ENCODE measurements at regions not wholly inside any gene's neighbourhood (a gene's known extent, or its start where the extent isn't known, plus 50 kb on each side); places are given as distances from the start of the nearest gene placed in this dataset.

- Histone ChIP-seq H3K9me3 (ENCODE audit: control insufficient read depth in 4 of 4, low read length in 3 of 4) (no peaks in the 10 kb centered on the region), H3K4me3 (ENCODE audit: low read depth in 1 of 3, low read length in 3 of 3) (no peak overlapping the region), H3K27ac (ENCODE audit: low read depth in 1 of 2, low read length in 2 of 2) (no peak overlapping the region), H3K9ac (ENCODE audit: low read depth in 1 of 2, low read length in 2 of 2) (no peak overlapping the region), H3K36me3 (ENCODE audit: control insufficient read depth in 4 of 4, insufficient read depth in 3 of 4, low read depth in 1 of 4, low read length in 3 of 4) (no peaks in the 10 kb centered on the region), H3K4me1 (ENCODE audit: control insufficient read depth in 4 of 4, insufficient read depth in 4 of 4, low read length in 3 of 4) (no peaks in the 10 kb centered on the region), H3K27me3 (ENCODE audit: control insufficient read depth in 4 of 4, insufficient read depth in 4 of 4, low read length in 3 of 4) (no peaks in the 10 kb centered on the region)
- no peak for DNase-seq (ENCODE audit: low spot score)
- no peak for TF ChIP-seq TAF1 (conservative IDR thresholded peaks at IDR 0.05)
- no peak for TF ChIP-seq HNF4G (IDR thresholded peaks at IDR 0.05)
- no peak for TF ChIP-seq SP1 (IDR thresholded peaks at IDR 0.05)
- no peak for TF ChIP-seq ZBTB33 (IDR thresholded peaks at IDR 0.05)
- TF ChIP-seq ATF3 (IDR thresholded peaks at IDR 0.05), result no peak
- no peak for TF ChIP-seq HNF4A (conservative IDR thresholded peaks at IDR 0.05)
- no peak for TF ChIP-seq NR2F2 (IDR thresholded peaks at IDR 0.05)
- TF ChIP-seq FOXA1 (IDR thresholded peaks at IDR 0.05), result no peak
- TF ChIP-seq GABPA (IDR thresholded peaks at IDR 0.05 in 1 of 2, conservative IDR thresholded peaks at IDR 0.05 in 1 of 2), result no peak
- TF ChIP-seq CTCF (IDR thresholded peaks at IDR 0.05; ENCODE audit: low read depth, low read length, missing input control), result no peak
- no peak for TF ChIP-seq JUND (IDR thresholded peaks at IDR 0.05)
- TF ChIP-seq YY1 (IDR thresholded peaks at IDR 0.05), result no peak
- no peak for TF ChIP-seq REST (IDR thresholded peaks at IDR 0.05)
- TF ChIP-seq FOXA2 (IDR thresholded peaks at IDR 0.05), result no peak
- TF ChIP-seq RAD21 (IDR thresholded peaks at IDR 0.05), result no peak
- TF ChIP-seq EGR1 (IDR thresholded peaks at IDR 0.05; ENCODE audit: low read depth in 2 of 2), result no peak
- no peak for TF ChIP-seq RXRA (IDR thresholded peaks at IDR 0.05)
- no peak for TF ChIP-seq MAX (IDR thresholded peaks at IDR 0.05)
- 69% methylated on average over 6 of the region's 6 CpGs for WGBS
These were observed 1118.9 kb upstream of the CELF2 start for GRCh38 chr10:9898633-9899395.
